HEK293 (cell line): ENCODE measurements at regions not wholly inside any gene's neighbourhood (a gene's known extent, or its start where the extent isn't known, plus 50 kb on each side); places are given as distances from the start of the nearest gene placed in this dataset.

Experiments
- CTCF ChIA-PET: fragments of 350-600 bp; formaldehyde crosslinking; extraction: SDS; loops from one replicate; lab custom pipeline; 2021; ENCODE audit warnings: antibody characterized with exemption; lab: Yijun Ruan, JAX
- POLR2A ChIA-PET: fragments of 300-600 bp; formaldehyde crosslinking; extraction: SDS; loops from one replicate; lab custom pipeline; 2020; ENCODE audit warnings: antibody characterized with exemption, inconsistent platforms; lab: Yijun Ruan, JAX
- H3K27ac ChIP-seq: fragments of 200-500 bp; sonication (Bioruptor generic); 2 replicates; pipeline ENCODE4 v1.5.1; 2014; ENCODE audit warnings: low read depth, low read length, control low read depth, inconsistent platforms; ENCODE audit errors: extremely low read depth
- H3K36me3 ChIP-seq, 2 experiments: fragments of 200-500 bp in 1 of 2; sonication (Bioruptor generic) in 1 of 2; 1 replicate in 1 of 2; 2 replicates in 1 of 2; pipeline ENCODE4 v1.5.1; 2014 to 2017; ENCODE audit warnings: inconsistent platforms in 2 of 2, low read length in 2 of 2; ENCODE audit not compliant: control insufficient read depth in 2 of 2, insufficient read depth in 1 of 2
- H3K4me1 ChIP-seq: fragments of 200-500 bp; sonication (Bioruptor generic); 2 replicates; pipeline ENCODE4 v1.5.1; 2014; ENCODE audit warnings: mild to moderate bottlenecking, low read length, inconsistent platforms; ENCODE audit not compliant: control insufficient read depth, insufficient read depth
- H3K4me3 ChIP-seq: 2 replicates; pipeline ENCODE4 v1.5.1; 2011; ENCODE audit warnings: low read depth, mild to moderate bottlenecking, control low read depth, low read length, moderate library complexity
- H3K9me3 ChIP-seq: fragments of 200-500 bp; sonication (Bioruptor generic); 2 replicates; pipeline ENCODE4 v1.5.1; 2014; ENCODE audit warnings: low read depth, low read length, inconsistent platforms; ENCODE audit not compliant: control insufficient read depth, insufficient read depth
- HOXC10 ChIP-seq: sonication (generic); formaldehyde crosslinking; IDR thresholded peaks from 2 replicates; pipeline ENCODE4 v1.8.1; 2023; ENCODE audit warnings: mild to moderate bottlenecking, missing genetic modification reagents
- HOXD13 ChIP-seq: sonication (generic); formaldehyde crosslinking; IDR thresholded peaks from 2 replicates; pipeline ENCODE4 v1.8.0; 2022; ENCODE audit warnings: missing genetic modification reagents, borderline replicate concordance
- TRIM28 ChIP-seq: IDR thresholded peaks from 2 replicates; pipeline ENCODE4 v1.6.1; 2011; ENCODE audit warnings: low read length, control low read depth, borderline replicate concordance
- YY1 ChIP-seq: fragments of 450-650 bp; formaldehyde crosslinking; IDR thresholded peaks from 2 replicates; pipeline ENCODE4 v1.5.1; 2018; ENCODE audit warnings: missing biosample characterization, missing genetic modification characterization
- ZBTB48 ChIP-seq: fragments of 450-650 bp; formaldehyde crosslinking; IDR thresholded peaks from 2 replicates; pipeline ENCODE4 v1.5.1; 2016; ENCODE audit warnings: missing biosample characterization, missing genetic modification characterization
- ZBTB8A ChIP-seq: fragments of 450-650 bp; formaldehyde crosslinking; IDR thresholded peaks from 2 replicates; pipeline ENCODE4 v1.5.1; 2016; ENCODE audit warnings: missing biosample characterization, missing genetic modification characterization
- ZFP41 ChIP-seq: fragments of 450-650 bp; formaldehyde crosslinking; IDR thresholded peaks from 2 replicates; pipeline ENCODE4 v1.5.1; 2016; ENCODE audit warnings: missing biosample characterization, missing genetic modification characterization, borderline replicate concordance
- ZIC2 ChIP-seq: fragments of 450-650 bp; formaldehyde crosslinking; IDR thresholded peaks from 2 replicates; pipeline ENCODE4 v1.5.1; 2016; ENCODE audit warnings: missing biosample characterization, missing genetic modification characterization
- ZNF155 ChIP-seq: fragments of 450-650 bp; formaldehyde crosslinking; IDR thresholded peaks from 2 replicates; pipeline ENCODE4 v1.5.1; 2016; ENCODE audit warnings: missing biosample characterization, missing genetic modification characterization
- ZNF202 ChIP-seq: fragments of 450-650 bp; formaldehyde crosslinking; IDR thresholded peaks from 2 replicates; pipeline ENCODE4 v1.5.1; 2016; ENCODE audit warnings: missing biosample characterization, missing genetic modification characterization, borderline replicate concordance
- ZNF211 ChIP-seq: fragments of 450-650 bp; formaldehyde crosslinking; IDR thresholded peaks from 2 replicates; pipeline ENCODE4 v1.5.1; 2016; ENCODE audit warnings: low read depth, missing biosample characterization, missing genetic modification characterization
- ZNF23 ChIP-seq: fragments of 450-650 bp; formaldehyde crosslinking; IDR thresholded peaks from 2 replicates; pipeline ENCODE4 v1.5.1; 2016; ENCODE audit warnings: missing biosample characterization, missing genetic modification characterization, borderline replicate concordance
- ZNF266 ChIP-seq: fragments of 450-650 bp; formaldehyde crosslinking; IDR thresholded peaks from 2 replicates; pipeline ENCODE4 v1.5.1; 2016; ENCODE audit warnings: missing biosample characterization, missing genetic modification characterization, low read depth
- ZNF311 ChIP-seq: fragments of 450-650 bp; formaldehyde crosslinking; IDR thresholded peaks from 2 replicates; pipeline ENCODE4 v1.5.1; 2017; ENCODE audit warnings: missing biosample characterization, missing genetic modification characterization, borderline replicate concordance
- ZNF324 ChIP-seq: fragments of 450-650 bp; formaldehyde crosslinking; IDR thresholded peaks from 2 replicates; pipeline ENCODE4 v1.5.1; 2016; ENCODE audit warnings: missing biosample characterization, missing genetic modification characterization
- ZNF350 ChIP-seq: fragments of 450-650 bp; formaldehyde crosslinking; IDR thresholded peaks from 2 replicates; pipeline ENCODE4 v1.5.0; 2017; ENCODE audit warnings: missing biosample characterization, mild to moderate bottlenecking, missing genetic modification characterization
- ZNF391 ChIP-seq: fragments of 450-650 bp; formaldehyde crosslinking; IDR thresholded peaks from 2 replicates; pipeline ENCODE4 v1.5.1; 2016; ENCODE audit warnings: low read depth, missing biosample characterization, missing genetic modification characterization, borderline replicate concordance
- ZNF394 ChIP-seq: fragments of 450-650 bp; formaldehyde crosslinking; IDR thresholded peaks from 2 replicates; pipeline ENCODE4 v1.5.1; 2016; ENCODE audit warnings: missing biosample characterization, missing genetic modification characterization, mild to moderate bottlenecking, moderate library complexity, borderline replicate concordance
- ZNF426 ChIP-seq: fragments of 450-650 bp; formaldehyde crosslinking; IDR thresholded peaks from 2 replicates; pipeline ENCODE4 v1.5.1; 2017; ENCODE audit warnings: missing biosample characterization, missing genetic modification characterization, mild to moderate bottlenecking, inconsistent platforms, moderate library complexity
- ZNF433 ChIP-seq: fragments of 450-650 bp; formaldehyde crosslinking; IDR thresholded peaks from 2 replicates; pipeline ENCODE4 v1.5.1; 2016; ENCODE audit warnings: missing biosample characterization, missing genetic modification characterization, low read depth
- ZNF600 ChIP-seq: fragments of 450-650 bp; formaldehyde crosslinking; IDR thresholded peaks from 2 replicates; pipeline ENCODE4 v1.5.1; 2016; ENCODE audit warnings: missing biosample characterization, missing genetic modification characterization
- ZNF776 ChIP-seq: fragments of 450-650 bp; formaldehyde crosslinking; IDR thresholded peaks from 2 replicates; pipeline ENCODE4 v1.5.0; 2017; ENCODE audit warnings: missing biosample characterization, missing genetic modification characterization, borderline replicate concordance
- ZNF830 ChIP-seq: fragments of 450-650 bp; IDR thresholded peaks from 2 replicates; pipeline ENCODE4 v1.5.0; 2018; ENCODE audit warnings: missing biosample characterization, missing genetic modification characterization, low read depth, mild to moderate bottlenecking, moderate library complexity
- TF ChIP-seq, protein P1 (sequence below): fragments of 450-650 bp; formaldehyde crosslinking; IDR thresholded peaks from 2 replicates; pipeline ENCODE4 v1.5.1; 2016; ENCODE audit warnings: missing biosample characterization, missing genetic modification characterization
- TF ChIP-seq, protein P2 (sequence below): fragments of 450-650 bp; formaldehyde crosslinking; IDR thresholded peaks from 2 replicates; pipeline ENCODE4 v1.5.1; 2016; ENCODE audit warnings: missing biosample characterization, missing genetic modification characterization
- TF ChIP-seq, protein P3 (sequence below): fragments of 450-650 bp; formaldehyde crosslinking; conservative IDR thresholded peaks from 2 replicates; pipeline ENCODE4 v1.5.1; 2016; ENCODE audit warnings: low read depth, missing biosample characterization, missing genetic modification characterization
- TF ChIP-seq, protein P4 (sequence below): fragments of 450-650 bp; formaldehyde crosslinking; optimal IDR thresholded peaks from 2 replicates; pipeline ENCODE3; 2016; ENCODE audit warnings: missing biosample characterization, mild to moderate bottlenecking, missing genetic modification characterization

DNA sequence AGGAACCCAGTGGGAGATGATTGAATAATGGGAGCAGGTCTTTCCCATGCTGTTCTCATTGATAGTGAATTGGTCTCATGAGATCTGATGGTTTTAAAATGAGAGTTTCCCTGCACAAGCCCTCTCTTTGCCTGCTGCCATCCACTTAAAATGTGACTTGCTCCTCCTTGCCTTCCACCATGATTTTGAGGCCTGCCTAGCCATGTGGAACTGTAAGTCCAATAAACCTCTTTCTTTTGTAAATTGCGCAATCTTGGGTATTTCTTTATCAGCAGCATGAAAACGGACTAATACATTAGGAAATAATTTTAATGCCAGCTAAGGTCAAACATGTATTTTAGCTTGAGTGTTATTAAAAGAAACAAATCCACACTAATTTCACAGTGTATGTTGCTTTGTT lies 517.6 kb upstream of the ALCAM start:
- TF ChIP-seq, protein P1, sequence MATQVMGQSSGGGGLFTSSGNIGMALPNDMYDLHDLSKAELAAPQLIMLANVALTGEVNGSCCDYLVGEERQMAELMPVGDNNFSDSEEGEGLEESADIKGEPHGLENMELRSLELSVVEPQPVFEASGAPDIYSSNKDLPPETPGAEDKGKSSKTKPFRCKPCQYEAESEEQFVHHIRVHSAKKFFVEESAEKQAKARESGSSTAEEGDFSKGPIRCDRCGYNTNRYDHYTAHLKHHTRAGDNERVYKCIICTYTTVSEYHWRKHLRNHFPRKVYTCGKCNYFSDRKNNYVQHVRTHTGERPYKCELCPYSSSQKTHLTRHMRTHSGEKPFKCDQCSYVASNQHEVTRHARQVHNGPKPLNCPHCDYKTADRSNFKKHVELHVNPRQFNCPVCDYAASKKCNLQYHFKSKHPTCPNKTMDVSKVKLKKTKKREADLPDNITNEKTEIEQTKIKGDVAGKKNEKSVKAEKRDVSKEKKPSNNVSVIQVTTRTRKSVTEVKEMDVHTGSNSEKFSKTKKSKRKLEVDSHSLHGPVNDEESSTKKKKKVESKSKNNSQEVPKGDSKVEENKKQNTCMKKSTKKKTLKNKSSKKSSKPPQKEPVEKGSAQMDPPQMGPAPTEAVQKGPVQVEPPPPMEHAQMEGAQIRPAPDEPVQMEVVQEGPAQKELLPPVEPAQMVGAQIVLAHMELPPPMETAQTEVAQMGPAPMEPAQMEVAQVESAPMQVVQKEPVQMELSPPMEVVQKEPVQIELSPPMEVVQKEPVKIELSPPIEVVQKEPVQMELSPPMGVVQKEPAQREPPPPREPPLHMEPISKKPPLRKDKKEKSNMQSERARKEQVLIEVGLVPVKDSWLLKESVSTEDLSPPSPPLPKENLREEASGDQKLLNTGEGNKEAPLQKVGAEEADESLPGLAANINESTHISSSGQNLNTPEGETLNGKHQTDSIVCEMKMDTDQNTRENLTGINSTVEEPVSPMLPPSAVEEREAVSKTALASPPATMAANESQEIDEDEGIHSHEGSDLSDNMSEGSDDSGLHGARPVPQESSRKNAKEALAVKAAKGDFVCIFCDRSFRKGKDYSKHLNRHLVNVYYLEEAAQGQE (tag by site-specific recombination), result no peak
- TF ChIP-seq ZNF211 (tag by site-specific recombination), result no peak
- no peak for TF ChIP-seq YY1 (tag by site-specific recombination)
- TF ChIP-seq ZNF202 (tag by site-specific recombination), result no peak
- TF ChIP-seq, protein P2, sequence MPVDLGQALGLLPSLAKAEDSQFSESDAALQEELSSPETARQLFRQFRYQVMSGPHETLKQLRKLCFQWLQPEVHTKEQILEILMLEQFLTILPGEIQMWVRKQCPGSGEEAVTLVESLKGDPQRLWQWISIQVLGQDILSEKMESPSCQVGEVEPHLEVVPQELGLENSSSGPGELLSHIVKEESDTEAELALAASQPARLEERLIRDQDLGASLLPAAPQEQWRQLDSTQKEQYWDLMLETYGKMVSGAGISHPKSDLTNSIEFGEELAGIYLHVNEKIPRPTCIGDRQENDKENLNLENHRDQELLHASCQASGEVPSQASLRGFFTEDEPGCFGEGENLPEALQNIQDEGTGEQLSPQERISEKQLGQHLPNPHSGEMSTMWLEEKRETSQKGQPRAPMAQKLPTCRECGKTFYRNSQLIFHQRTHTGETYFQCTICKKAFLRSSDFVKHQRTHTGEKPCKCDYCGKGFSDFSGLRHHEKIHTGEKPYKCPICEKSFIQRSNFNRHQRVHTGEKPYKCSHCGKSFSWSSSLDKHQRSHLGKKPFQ (tag by site-specific recombination), result no peak
- TF ChIP-seq ZNF23 (tag by site-specific recombination), result no peak
- TF ChIP-seq ZBTB48, result no peak
- TF ChIP-seq ZNF830, result no peak
- no peak for TF ChIP-seq ZNF394 (tag by site-specific recombination)
- no peak for TF ChIP-seq ZNF426 (tag by site-specific recombination)
- TF ChIP-seq TRIM28, result no peak
- no peak for TF ChIP-seq ZNF155 (tag by site-specific recombination)
- no peak for TF ChIP-seq ZBTB8A (tag by site-specific recombination)
- no peak for TF ChIP-seq ZNF600 (tag by site-specific recombination)
- TF ChIP-seq ZNF776, result no peak
- TF ChIP-seq ZNF311 (tag by site-specific recombination), result no peak
- TF ChIP-seq ZNF433 (tag by site-specific recombination), result no peak
- no peak for TF ChIP-seq ZNF350 (tag by site-specific recombination)
- ChIA-PET POLR2A (no interaction called here), CTCF (no interaction called here)
- H3K27ac ChIP-seq, result no peak overlapping the region
- H3K4me3 ChIP-seq, result no peak overlapping the region
- H3K4me1 ChIP-seq, result no peaks in the 10 kb centered on the region
- H3K36me3 ChIP-seq, result no peaks in the 10 kb centered on the region
- H3K9me3 ChIP-seq, result no peaks in the 10 kb centered on the region

DNA sequence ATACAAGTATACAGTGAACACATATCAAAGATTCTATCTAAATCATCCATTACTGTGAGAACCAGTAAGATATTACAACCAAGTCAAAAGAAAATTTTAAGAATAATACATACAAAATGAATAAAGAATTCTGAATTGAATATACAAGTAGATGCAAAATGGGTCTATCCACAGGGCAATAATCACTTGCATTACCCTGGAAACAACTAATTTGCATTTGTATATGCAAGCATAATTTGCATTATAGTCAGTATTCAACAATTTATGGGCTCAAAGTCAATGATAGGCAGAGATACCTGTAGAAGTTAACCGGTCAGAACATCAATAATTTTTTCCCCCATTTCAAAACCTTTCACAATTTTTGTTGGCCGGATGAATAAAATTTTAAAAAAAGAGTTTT lies 512.2 kb upstream of the ALCAM start:
- H3K4me1 ChIP-seq, result no peaks in the 10 kb centered on the region
- POLR2A ChIA-PET, result no interaction called here
- H3K36me3 ChIP-seq, result no peaks in the 10 kb centered on the region
- no peak overlapping the region for H3K27ac ChIP-seq
- TF ChIP-seq, protein P3, sequence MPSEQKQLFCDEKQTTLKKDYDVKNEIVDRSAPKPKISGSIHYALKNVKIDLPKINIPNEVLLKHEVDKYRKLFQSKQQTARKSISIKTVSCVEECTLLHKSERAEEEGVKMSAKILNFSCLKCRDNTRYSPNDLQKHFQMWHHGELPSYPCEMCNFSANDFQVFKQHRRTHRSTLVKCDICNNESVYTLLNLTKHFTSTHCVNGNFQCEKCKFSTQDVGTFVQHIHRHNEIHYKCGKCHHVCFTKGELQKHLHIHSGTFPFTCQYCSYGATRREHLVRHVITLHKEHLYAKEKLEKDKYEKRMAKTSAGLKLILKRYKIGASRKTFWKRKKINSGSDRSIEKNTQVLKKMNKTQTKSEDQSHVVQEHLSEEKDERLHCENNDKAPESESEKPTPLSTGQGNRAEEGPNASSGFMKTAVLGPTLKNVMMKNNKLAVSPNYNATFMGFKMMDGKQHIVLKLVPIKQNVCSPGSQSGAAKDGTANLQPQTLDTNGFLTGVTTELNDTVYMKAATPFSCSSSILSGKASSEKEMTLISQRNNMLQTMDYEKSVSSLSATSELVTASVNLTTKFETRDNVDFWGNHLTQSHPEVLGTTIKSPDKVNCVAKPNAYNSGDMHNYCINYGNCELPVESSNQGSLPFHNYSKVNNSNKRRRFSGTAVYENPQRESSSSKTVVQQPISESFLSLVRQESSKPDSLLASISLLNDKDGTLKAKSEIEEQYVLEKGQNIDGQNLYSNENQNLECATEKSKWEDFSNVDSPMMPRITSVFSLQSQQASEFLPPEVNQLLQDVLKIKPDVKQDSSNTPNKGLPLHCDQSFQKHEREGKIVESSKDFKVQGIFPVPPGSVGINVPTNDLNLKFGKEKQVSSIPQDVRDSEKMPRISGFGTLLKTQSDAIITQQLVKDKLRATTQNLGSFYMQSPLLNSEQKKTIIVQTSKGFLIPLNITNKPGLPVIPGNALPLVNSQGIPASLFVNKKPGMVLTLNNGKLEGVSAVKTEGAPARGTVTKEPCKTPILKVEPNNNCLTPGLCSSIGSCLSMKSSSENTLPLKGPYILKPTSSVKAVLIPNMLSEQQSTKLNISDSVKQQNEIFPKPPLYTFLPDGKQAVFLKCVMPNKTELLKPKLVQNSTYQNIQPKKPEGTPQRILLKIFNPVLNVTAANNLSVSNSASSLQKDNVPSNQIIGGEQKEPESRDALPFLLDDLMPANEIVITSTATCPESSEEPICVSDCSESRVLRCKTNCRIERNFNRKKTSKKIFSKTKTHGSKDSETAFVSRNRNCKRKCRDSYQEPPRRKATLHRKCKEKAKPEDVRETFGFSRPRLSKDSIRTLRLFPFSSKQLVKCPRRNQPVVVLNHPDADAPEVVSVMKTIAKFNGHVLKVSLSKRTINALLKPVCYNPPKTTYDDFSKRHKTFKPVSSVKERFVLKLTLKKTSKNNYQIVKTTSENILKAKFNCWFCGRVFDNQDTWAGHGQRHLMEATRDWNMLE (tag by site-specific recombination), result no peak
- no peak for TF ChIP-seq HOXC10
- TF ChIP-seq, protein P4, sequence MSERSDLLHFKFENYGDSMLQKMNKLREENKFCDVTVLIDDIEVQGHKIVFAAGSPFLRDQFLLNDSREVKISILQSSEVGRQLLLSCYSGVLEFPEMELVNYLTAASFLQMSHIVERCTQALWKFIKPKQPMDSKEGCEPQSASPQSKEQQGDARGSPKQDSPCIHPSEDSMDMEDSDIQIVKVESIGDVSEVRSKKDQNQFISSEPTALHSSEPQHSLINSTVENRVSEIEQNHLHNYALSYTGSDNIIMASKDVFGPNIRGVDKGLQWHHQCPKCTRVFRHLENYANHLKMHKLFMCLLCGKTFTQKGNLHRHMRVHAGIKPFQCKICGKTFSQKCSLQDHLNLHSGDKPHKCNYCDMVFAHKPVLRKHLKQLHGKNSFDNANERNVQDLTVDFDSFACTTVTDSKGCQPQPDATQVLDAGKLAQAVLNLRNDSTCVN, result no peak
- no peak for TF ChIP-seq ZIC2 (tag by site-specific recombination)
- TF ChIP-seq ZNF266, result no peak
- TF ChIP-seq ZNF391 (tag by site-specific recombination), result no peak
- no peak for TF ChIP-seq ZNF324 (tag by site-specific recombination)
- TF ChIP-seq ZFP41 (tag by site-specific recombination), result no peak
- no peak for TF ChIP-seq HOXD13 (CRISPR knock-in tag)
- TF ChIP-seq, all 188 proteins: peak for 0
- CTCF ChIA-PET, result no interaction called here
- no peaks in the 10 kb centered on the region for H3K9me3 ChIP-seq
- no peak overlapping the region for H3K4me3 ChIP-seq
